Liver (tissue), 3 donors: ENCODE measurements at regions not wholly inside any gene's neighbourhood (a gene's known extent, or its start where the extent isn't known, plus 50 kb on each side); places are given as distances from the start of the nearest gene placed in this dataset.

Experiments used
- FOXA1 ChIP-seq: IDR thresholded peaks from 2 replicates; pipeline ENCODE4 v1.6.1; 2016; ENCODE audit warnings: antibody characterized with exemption
- GABPA ChIP-seq, 2 donors: IDR thresholded peaks in 1 of 2; conservative IDR thresholded peaks in 1 of 2; 2 replicates each; pipeline ENCODE4 v1.6.1; 2016; ENCODE audit warnings: antibody characterized with exemption in 2 of 2, mild to moderate bottlenecking in 1 of 2, moderate library complexity in 1 of 2
- HNF4A ChIP-seq, 2 donors: conservative IDR thresholded peaks; 2 replicates each; pipeline ENCODE4 v1.6.1; 2016; ENCODE audit warnings: antibody characterized with exemption in 2 of 2, mild to moderate bottlenecking in 2 of 2
- JUND ChIP-seq, 2 donors: IDR thresholded peaks; 2 replicates each; pipeline ENCODE4 v1.6.1; 2016; ENCODE audit warnings: antibody characterized with exemption in 2 of 2
- RAD21 ChIP-seq, 2 donors: IDR thresholded peaks; 2 replicates each; pipeline ENCODE4 v1.6.1; 2016; ENCODE audit warnings: antibody characterized with exemption in 2 of 2, mild to moderate bottlenecking in 2 of 2
- RXRA ChIP-seq, 2 donors: IDR thresholded peaks; 2 replicates each; pipeline ENCODE4 v1.6.1; 2017 to 2018; ENCODE audit warnings: antibody characterized with exemption in 2 of 2, mild to moderate bottlenecking in 1 of 2
- SP1 ChIP-seq: IDR thresholded peaks from 2 replicates; pipeline ENCODE4 v1.6.1; 2018; ENCODE audit warnings: antibody characterized with exemption, mild to moderate bottlenecking
- TAF1 ChIP-seq: conservative IDR thresholded peaks from 2 replicates; pipeline ENCODE4 v1.6.1; 2016; ENCODE audit warnings: antibody characterized with exemption, mild to moderate bottlenecking
- YY1 ChIP-seq: IDR thresholded peaks from 2 replicates; pipeline ENCODE4 v1.6.1; 2016; ENCODE audit warnings: antibody characterized with exemption, mild to moderate bottlenecking
- TF ChIP-seq, protein P1 (sequence below): fragments of 150-350 bp; IDR thresholded peaks from 2 replicates; pipeline ENCODE4 v1.5.1; 2017; ENCODE audit warnings: improper control_type of control experiment, low read depth, low read length; ENCODE audit not compliant: missing input control
- TF ChIP-seq, protein P2 (sequence below): IDR thresholded peaks from 2 replicates; pipeline ENCODE4 v1.6.1; 2016; ENCODE audit warnings: antibody characterized with exemption, mild to moderate bottlenecking
- TF ChIP-seq, protein P3 (sequence below): IDR thresholded peaks from 2 replicates; pipeline ENCODE4 v1.6.1; 2016; ENCODE audit warnings: antibody characterized with exemption
- TF ChIP-seq, protein P4 (sequence below): IDR thresholded peaks from 2 replicates; pipeline ENCODE4 v1.6.1; 2016; ENCODE audit warnings: antibody characterized with exemption
- TF ChIP-seq, protein P5 (sequence below): IDR thresholded peaks from 2 replicates; pipeline ENCODE4 v1.6.1; 2016; ENCODE audit warnings: antibody characterized with exemption
- donor health status: healthy.
- donor health status: healthy.

DNA sequence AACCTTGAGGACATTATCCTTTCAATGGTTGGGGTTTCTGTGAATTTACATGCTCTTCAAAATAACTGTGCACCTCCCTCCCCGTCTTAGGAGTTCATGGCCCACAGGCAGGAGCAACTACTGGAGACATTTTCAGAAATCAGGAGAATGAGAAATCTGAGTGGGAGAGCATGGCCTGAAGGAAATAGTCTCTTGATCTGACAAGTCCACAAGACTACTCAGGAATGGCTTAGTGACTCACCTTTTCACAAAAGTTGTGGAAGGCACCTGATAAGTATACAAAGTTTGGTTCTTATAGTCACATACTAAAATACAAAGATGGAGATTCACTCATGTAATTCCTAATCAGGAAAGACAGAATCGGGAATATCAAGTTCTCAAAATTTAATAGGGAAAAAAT lies 83.6 kb upstream of the NCKAP5 start:
- TF ChIP-seq, protein P1, sequence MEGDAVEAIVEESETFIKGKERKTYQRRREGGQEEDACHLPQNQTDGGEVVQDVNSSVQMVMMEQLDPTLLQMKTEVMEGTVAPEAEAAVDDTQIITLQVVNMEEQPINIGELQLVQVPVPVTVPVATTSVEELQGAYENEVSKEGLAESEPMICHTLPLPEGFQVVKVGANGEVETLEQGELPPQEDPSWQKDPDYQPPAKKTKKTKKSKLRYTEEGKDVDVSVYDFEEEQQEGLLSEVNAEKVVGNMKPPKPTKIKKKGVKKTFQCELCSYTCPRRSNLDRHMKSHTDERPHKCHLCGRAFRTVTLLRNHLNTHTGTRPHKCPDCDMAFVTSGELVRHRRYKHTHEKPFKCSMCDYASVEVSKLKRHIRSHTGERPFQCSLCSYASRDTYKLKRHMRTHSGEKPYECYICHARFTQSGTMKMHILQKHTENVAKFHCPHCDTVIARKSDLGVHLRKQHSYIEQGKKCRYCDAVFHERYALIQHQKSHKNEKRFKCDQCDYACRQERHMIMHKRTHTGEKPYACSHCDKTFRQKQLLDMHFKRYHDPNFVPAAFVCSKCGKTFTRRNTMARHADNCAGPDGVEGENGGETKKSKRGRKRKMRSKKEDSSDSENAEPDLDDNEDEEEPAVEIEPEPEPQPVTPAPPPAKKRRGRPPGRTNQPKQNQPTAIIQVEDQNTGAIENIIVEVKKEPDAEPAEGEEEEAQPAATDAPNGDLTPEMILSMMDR = no peak
- TF ChIP-seq RAD21 (IDR thresholded peaks at IDR 0.05) (no peak), YY1 (no peak), FOXA1 (no peak), SP1 (no peak), TAF1 (no peak), RXRA (IDR thresholded peaks at IDR 0.05) (no peak), GABPA (IDR thresholded peaks at IDR 0.05 in 1 of 2, conservative IDR thresholded peaks at IDR 0.05 in 1 of 2) (no peak), JUND (IDR thresholded peaks at IDR 0.05) (no peak), HNF4A (conservative IDR thresholded peaks at IDR 0.05) (no peak)
- TF ChIP-seq, protein P2, sequence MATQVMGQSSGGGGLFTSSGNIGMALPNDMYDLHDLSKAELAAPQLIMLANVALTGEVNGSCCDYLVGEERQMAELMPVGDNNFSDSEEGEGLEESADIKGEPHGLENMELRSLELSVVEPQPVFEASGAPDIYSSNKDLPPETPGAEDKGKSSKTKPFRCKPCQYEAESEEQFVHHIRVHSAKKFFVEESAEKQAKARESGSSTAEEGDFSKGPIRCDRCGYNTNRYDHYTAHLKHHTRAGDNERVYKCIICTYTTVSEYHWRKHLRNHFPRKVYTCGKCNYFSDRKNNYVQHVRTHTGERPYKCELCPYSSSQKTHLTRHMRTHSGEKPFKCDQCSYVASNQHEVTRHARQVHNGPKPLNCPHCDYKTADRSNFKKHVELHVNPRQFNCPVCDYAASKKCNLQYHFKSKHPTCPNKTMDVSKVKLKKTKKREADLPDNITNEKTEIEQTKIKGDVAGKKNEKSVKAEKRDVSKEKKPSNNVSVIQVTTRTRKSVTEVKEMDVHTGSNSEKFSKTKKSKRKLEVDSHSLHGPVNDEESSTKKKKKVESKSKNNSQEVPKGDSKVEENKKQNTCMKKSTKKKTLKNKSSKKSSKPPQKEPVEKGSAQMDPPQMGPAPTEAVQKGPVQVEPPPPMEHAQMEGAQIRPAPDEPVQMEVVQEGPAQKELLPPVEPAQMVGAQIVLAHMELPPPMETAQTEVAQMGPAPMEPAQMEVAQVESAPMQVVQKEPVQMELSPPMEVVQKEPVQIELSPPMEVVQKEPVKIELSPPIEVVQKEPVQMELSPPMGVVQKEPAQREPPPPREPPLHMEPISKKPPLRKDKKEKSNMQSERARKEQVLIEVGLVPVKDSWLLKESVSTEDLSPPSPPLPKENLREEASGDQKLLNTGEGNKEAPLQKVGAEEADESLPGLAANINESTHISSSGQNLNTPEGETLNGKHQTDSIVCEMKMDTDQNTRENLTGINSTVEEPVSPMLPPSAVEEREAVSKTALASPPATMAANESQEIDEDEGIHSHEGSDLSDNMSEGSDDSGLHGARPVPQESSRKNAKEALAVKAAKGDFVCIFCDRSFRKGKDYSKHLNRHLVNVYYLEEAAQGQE = no peak
- TF ChIP-seq, protein P3, sequence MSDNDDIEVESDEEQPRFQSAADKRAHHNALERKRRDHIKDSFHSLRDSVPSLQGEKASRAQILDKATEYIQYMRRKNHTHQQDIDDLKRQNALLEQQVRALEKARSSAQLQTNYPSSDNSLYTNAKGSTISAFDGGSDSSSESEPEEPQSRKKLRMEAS = no peak
- TF ChIP-seq, protein P4, sequence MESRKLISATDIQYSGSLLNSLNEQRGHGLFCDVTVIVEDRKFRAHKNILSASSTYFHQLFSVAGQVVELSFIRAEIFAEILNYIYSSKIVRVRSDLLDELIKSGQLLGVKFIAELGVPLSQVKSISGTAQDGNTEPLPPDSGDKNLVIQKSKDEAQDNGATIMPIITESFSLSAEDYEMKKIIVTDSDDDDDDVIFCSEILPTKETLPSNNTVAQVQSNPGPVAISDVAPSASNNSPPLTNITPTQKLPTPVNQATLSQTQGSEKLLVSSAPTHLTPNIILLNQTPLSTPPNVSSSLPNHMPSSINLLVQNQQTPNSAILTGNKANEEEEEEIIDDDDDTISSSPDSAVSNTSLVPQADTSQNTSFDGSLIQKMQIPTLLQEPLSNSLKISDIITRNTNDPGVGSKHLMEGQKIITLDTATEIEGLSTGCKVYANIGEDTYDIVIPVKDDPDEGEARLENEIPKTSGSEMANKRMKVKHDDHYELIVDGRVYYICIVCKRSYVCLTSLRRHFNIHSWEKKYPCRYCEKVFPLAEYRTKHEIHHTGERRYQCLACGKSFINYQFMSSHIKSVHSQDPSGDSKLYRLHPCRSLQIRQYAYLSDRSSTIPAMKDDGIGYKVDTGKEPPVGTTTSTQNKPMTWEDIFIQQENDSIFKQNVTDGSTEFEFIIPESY = no peak
- TF ChIP-seq, protein P5, sequence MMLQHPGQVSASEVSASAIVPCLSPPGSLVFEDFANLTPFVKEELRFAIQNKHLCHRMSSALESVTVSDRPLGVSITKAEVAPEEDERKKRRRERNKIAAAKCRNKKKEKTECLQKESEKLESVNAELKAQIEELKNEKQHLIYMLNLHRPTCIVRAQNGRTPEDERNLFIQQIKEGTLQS = no peak
